Tibial nerve (tissue), 4 donors: ENCODE measurements at regions not wholly inside any gene's neighbourhood (a gene's known extent, or its start where the extent isn't known, plus 50 kb on each side); places are given as distances from the start of the nearest gene placed in this dataset.

Source experiments
- EP300 ChIP-seq, 2 donors: sonication (generic); formaldehyde crosslinking; IDR thresholded peaks; one replicate each; pipeline ENCODE4 v1.6.1; 2017; ENCODE audit warnings: antibody characterized with exemption in 2 of 2, mild to moderate bottlenecking in 1 of 2
- POLR2A ChIP-seq, 2 donors: fragments of 450-650 bp; IDR thresholded peaks; one replicate each; pipeline ENCODE4 v1.6.1; 2017; ENCODE audit warnings: antibody characterized with exemption in 2 of 2, mild to moderate bottlenecking in 2 of 2, moderate library complexity in 2 of 2
- TF ChIP-seq, protein P1 (sequence below), 5 experiments: fragments of 200-600 bp in 3 of 5; fragments of 450-650 bp in 2 of 5; sonication (generic) in 3 of 5; IDR thresholded peaks; one replicate each; pipeline ENCODE4 v1.5.1; 2016 to 2019; ENCODE audit warnings: antibody characterized with exemption in 5 of 5, mild to moderate bottlenecking in 3 of 5, moderate library complexity in 2 of 5

DNA sequence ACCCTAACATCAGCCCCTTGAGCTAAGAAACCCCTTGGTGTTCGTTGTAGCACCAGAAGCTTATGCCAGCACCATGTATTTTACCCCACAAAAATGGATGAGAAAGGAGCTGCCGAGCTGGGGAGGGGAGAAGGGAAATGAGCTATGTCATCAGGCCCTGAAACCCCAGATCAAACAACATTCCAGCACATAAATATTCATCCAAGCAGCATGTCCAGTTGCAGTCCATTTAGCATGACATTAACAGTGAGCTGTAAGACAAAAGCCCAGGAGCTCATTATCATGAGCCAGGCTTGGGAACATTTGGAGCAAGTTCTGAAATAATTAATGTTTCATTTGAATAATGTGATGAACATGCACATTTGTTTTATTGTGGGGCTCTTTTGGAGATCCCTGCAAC, 630.1 kb upstream of the TMEM132C start:
- TF ChIP-seq EP300 (IDR thresholded peaks at IDR 0.05) = no peak
- TF ChIP-seq, protein P1, sequence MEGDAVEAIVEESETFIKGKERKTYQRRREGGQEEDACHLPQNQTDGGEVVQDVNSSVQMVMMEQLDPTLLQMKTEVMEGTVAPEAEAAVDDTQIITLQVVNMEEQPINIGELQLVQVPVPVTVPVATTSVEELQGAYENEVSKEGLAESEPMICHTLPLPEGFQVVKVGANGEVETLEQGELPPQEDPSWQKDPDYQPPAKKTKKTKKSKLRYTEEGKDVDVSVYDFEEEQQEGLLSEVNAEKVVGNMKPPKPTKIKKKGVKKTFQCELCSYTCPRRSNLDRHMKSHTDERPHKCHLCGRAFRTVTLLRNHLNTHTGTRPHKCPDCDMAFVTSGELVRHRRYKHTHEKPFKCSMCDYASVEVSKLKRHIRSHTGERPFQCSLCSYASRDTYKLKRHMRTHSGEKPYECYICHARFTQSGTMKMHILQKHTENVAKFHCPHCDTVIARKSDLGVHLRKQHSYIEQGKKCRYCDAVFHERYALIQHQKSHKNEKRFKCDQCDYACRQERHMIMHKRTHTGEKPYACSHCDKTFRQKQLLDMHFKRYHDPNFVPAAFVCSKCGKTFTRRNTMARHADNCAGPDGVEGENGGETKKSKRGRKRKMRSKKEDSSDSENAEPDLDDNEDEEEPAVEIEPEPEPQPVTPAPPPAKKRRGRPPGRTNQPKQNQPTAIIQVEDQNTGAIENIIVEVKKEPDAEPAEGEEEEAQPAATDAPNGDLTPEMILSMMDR (IDR thresholded peaks at IDR 0.05) = no peak
- no peak for TF ChIP-seq POLR2A (IDR thresholded peaks at IDR 0.05)
